ENCODE measurements at regions not wholly inside any gene's neighbourhood (a gene's known extent, or its start where the extent isn't known, plus 50 kb on each side); places are given as distances from the start of the nearest gene placed in this dataset.

GRCh38 chrX:39667736-39668482 lies 429.8 kb downstream of the BCOR start:
- DNase-seq (ENCODE audit: low spot score): no peak

GRCh38 chrX:39669668-39670067 lies 428.1 kb downstream of the BCOR start:
- DNase-seq (ENCODE audit: low spot score): no peak

GRCh38 chrX:39670281-39670680 lies 427.5 kb downstream of the BCOR start:
- no peak for DNase-seq (ENCODE audit: low spot score)

GRCh38 chrX:39672405-39672804 lies 425.4 kb downstream of the BCOR start:
- no peak for DNase-seq (ENCODE audit: low spot score)

- no peak for DNase-seq (ENCODE audit: low spot score)
Measured at GRCh38 chrX:39674490-39675161, 423.1 kb downstream of the BCOR start.

- DNase-seq (ENCODE audit: low spot score): no peak
Measured at GRCh38 chrX:39675162-39675553, 422.6 kb downstream of the BCOR start.

- no peak for DNase-seq (ENCODE audit: low spot score)
Measured at GRCh38 chrX:39675619-39676018, 422.1 kb downstream of the BCOR start.

GRCh38 chrX:39676434-39676833 lies 421.3 kb downstream of the BCOR start:
- no peak for DNase-seq (ENCODE audit: low spot score)

- no peak for DNase-seq (ENCODE audit: low spot score)
Measured at GRCh38 chrX:39677585-39677977, 420.2 kb downstream of the BCOR start.

GRCh38 chrX:39677978-39678791 lies 419.6 kb downstream of the BCOR start:
- DNase-seq (ENCODE audit: low spot score): no peak

GRCh38 chrX:39678914-39679313 lies 418.8 kb downstream of the BCOR start:
- no peak for DNase-seq (ENCODE audit: low spot score)

- no peak for DNase-seq (ENCODE audit: low spot score)
Measured at GRCh38 chrX:39679497-39680157, 418.1 kb downstream of the BCOR start.

GRCh38 chrX:39681885-39682284 lies 415.9 kb downstream of the BCOR start:
- DNase-seq (ENCODE audit: low spot score): no peak

GRCh38 chrX:39682778-39683177 lies 415.0 kb downstream of the BCOR start:
- no peak for DNase-seq (ENCODE audit: low spot score)

- DNase-seq (ENCODE audit: low spot score): no peak
Measured at GRCh38 chrX:39688219-39688575, 409.6 kb downstream of the BCOR start.

GRCh38 chrX:39688576-39689375 lies 409.0 kb downstream of the BCOR start:
- peak; percentile 14 for DNase-seq (ENCODE audit: low spot score)

GRCh38 chrX:39689376-39690104 lies 408.2 kb downstream of the BCOR start:
- no peak for DNase-seq (ENCODE audit: low spot score)

- no peak for DNase-seq (ENCODE audit: low spot score)
Measured at GRCh38 chrX:39690541-39691415, 407.0 kb downstream of the BCOR start.

GRCh38 chrX:39691724-39692123 lies 406.0 kb downstream of the BCOR start:
- no peak for DNase-seq (ENCODE audit: low spot score)

- no peak for DNase-seq (ENCODE audit: low spot score)
Measured at GRCh38 chrX:39692796-39693195, 405.0 kb downstream of the BCOR start.
